Nephron (organoid): ENCODE measurements at regions not wholly inside any gene's neighbourhood (a gene's known extent, or its start where the extent isn't known, plus 50 kb on each side); places are given as distances from the start of the nearest gene placed in this dataset.

ENCODE experiments used
- H3K27ac Mint-ChIP-seq, 3 experiments: 2 replicates each; pipeline ENCODE4 v1.8.0; 2020; ENCODE audit warnings: mixed read lengths in 3 of 3, mild to moderate bottlenecking in 2 of 3, moderate library complexity in 1 of 3
- H3K27me3 Mint-ChIP-seq: 2 replicates; pipeline ENCODE4 v1.8.0; 2021; ENCODE audit warnings: low read depth, mild to moderate bottlenecking, moderate library complexity, mixed read lengths
- H3K36me3 Mint-ChIP-seq: 2 replicates; pipeline ENCODE4 v1.8.0; 2020; ENCODE audit warnings: low read depth, mixed read lengths
- H3K4me1 Mint-ChIP-seq: 2 replicates; pipeline ENCODE4 v1.8.0; 2020; ENCODE audit warnings: mixed read lengths
- H3K4me3 Mint-ChIP-seq, 3 experiments: 2 replicates each; pipeline ENCODE4 v1.8.0; 2020; ENCODE audit warnings: mild to moderate bottlenecking in 3 of 3, mixed read lengths in 3 of 3, moderate library complexity in 2 of 3
- H3K9me3 Mint-ChIP-seq: 2 replicates; pipeline ENCODE4 v1.8.0; 2020; ENCODE audit warnings: mixed read lengths
- TF ChIP-seq, protein P1 (sequence below), 3 experiments: fragments of 200-600 bp; sonication (generic); IDR thresholded peaks; one replicate each; pipeline ENCODE4 v1.5.0; 2021; ENCODE audit warnings: antibody characterized with exemption in 3 of 3; ENCODE audit not compliant: unreplicated experiment in 3 of 3

DNA sequence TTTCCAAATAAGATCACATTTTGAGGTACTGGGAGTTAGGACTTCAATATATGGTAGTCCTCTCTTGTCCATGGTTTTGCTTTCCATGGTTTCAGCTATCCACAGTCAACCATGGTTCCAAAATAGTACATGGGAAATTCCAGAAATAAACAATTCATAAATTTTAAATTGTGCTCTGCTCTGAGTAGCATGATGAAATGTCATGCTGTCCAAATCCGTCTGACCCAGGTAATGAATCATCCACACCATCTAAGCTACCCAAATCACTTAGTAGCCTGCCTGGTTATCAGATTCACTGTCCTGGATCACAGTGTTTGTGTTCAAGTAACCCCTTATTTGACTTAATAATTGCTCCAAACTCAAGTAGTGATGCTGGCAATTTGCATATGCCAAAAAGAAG, 197.9 kb downstream of the TMTC3 start:
- TF ChIP-seq, protein P1, sequence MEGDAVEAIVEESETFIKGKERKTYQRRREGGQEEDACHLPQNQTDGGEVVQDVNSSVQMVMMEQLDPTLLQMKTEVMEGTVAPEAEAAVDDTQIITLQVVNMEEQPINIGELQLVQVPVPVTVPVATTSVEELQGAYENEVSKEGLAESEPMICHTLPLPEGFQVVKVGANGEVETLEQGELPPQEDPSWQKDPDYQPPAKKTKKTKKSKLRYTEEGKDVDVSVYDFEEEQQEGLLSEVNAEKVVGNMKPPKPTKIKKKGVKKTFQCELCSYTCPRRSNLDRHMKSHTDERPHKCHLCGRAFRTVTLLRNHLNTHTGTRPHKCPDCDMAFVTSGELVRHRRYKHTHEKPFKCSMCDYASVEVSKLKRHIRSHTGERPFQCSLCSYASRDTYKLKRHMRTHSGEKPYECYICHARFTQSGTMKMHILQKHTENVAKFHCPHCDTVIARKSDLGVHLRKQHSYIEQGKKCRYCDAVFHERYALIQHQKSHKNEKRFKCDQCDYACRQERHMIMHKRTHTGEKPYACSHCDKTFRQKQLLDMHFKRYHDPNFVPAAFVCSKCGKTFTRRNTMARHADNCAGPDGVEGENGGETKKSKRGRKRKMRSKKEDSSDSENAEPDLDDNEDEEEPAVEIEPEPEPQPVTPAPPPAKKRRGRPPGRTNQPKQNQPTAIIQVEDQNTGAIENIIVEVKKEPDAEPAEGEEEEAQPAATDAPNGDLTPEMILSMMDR (IDR thresholded peaks at IDR 0.05; ENCODE audit: unreplicated experiment in 3 of 3) = no peak
- Mint-ChIP-seq H3K27me3 (no peaks in the 10 kb centered on the region), H3K27ac (no peak overlapping the region), H3K4me3 (no peak overlapping the region), H3K9me3 (no peaks in the 10 kb centered on the region), H3K36me3 (no peaks in the 10 kb centered on the region), H3K4me1 (no peaks in the 10 kb centered on the region)

- no peaks in the 10 kb centered on the region for H3K9me3 Mint-ChIP-seq
- no peaks in the 10 kb centered on the region for H3K36me3 Mint-ChIP-seq
- H3K27ac Mint-ChIP-seq = no peak overlapping the region
- H3K27me3 Mint-ChIP-seq = no peaks in the 10 kb centered on the region
- H3K4me3 Mint-ChIP-seq = no peak overlapping the region
- TF ChIP-seq, protein P1 (IDR thresholded peaks at IDR 0.05; ENCODE audit: unreplicated experiment in 3 of 3) = no peak
- H3K4me1 Mint-ChIP-seq = no peaks in the 10 kb centered on the region
These were observed 200.2 kb downstream of the TMTC3 start for GRCh38 chr12:88342251-88342806.

GRCh38 chr12:88351146-88351545, 209.0 kb downstream of the TMTC3 start:
- no peak overlapping the region for H3K4me3 Mint-ChIP-seq
- no peaks in the 10 kb centered on the region for H3K4me1 Mint-ChIP-seq
- H3K27ac Mint-ChIP-seq = no peak overlapping the region
- no peaks in the 10 kb centered on the region for H3K27me3 Mint-ChIP-seq
- TF ChIP-seq, protein P1 (IDR thresholded peaks at IDR 0.05; ENCODE audit: unreplicated experiment in 3 of 3) = no peak
- H3K9me3 Mint-ChIP-seq = peaks cover 3% of the 10 kb centered on the region
- no peaks in the 10 kb centered on the region for H3K36me3 Mint-ChIP-seq

DNA sequence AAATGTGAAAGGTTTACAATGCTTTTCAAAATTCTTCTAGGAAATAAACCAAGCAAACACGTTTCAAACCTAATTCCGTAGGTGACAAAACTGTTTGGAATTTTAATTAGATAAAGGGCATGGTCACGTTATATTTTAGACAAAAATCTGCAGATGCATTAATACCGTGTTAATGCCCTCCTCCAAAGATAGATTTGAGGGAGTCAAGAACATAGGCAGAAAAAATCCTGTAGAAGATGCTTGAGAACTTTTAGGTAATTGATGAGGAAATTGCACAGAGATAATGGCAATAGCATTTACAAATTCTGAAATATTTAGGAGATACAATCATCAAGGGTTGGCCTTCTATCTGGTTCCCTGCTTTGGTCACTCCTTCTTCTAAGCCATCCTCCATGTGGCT, 212.6 kb downstream of the TMTC3 start:
- Mint-ChIP-seq H3K9me3 (peaks cover 2% of the 10 kb centered on the region), H3K36me3 (no peaks in the 10 kb centered on the region), H3K4me1 (no peaks in the 10 kb centered on the region), H3K27me3 (no peaks in the 10 kb centered on the region), H3K4me3 (no peak overlapping the region), H3K27ac (no peak overlapping the region)
- TF ChIP-seq, protein P1 (IDR thresholded peaks at IDR 0.05; ENCODE audit: unreplicated experiment in 3 of 3) = no peak

GRCh38 chr12:88360343-88360742, 218.2 kb downstream of the TMTC3 start:
- no peaks in the 10 kb centered on the region for H3K36me3 Mint-ChIP-seq
- TF ChIP-seq, protein P1 (IDR thresholded peaks at IDR 0.05; ENCODE audit: unreplicated experiment in 3 of 3) = no peak
- peaks cover 2% of the 10 kb centered on the region for H3K9me3 Mint-ChIP-seq
- no peaks in the 10 kb centered on the region for H3K27me3 Mint-ChIP-seq
- H3K4me3 Mint-ChIP-seq = no peak overlapping the region
- H3K27ac Mint-ChIP-seq = peak overlapping the region in 2 of 3 experiments; percentile 6 to 42
- H3K4me1 Mint-ChIP-seq = peaks cover 14% of the 10 kb centered on the region

DNA sequence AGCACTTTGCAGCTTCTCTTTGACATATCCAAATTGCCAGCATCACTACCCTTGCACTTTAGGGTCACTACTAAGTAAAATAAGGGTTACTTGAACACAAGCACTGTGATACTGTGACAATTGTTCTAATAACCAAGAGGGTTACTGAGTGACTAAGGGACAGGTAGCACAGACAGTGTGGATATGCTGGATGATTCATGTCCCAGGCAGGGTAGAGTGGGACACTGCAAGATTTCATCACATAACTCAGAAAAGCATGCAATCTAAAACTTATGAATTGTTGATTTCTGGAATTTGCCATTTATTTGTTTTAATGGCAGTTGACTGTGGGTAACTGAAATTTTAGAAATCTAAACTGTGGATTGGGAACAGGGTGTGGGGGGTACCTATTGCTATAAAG, 218.8 kb downstream of the KITLG start:
- H3K27me3 Mint-ChIP-seq = no peaks in the 10 kb centered on the region
- TF ChIP-seq, protein P1 (IDR thresholded peaks at IDR 0.05; ENCODE audit: unreplicated experiment in 3 of 3) = no peak
- H3K9me3 Mint-ChIP-seq = peaks cover 2% of the 10 kb centered on the region

More for the DNA sequence above, 218.8 kb downstream of the KITLG start:
- Mint-ChIP-seq H3K36me3 (no peaks in the 10 kb centered on the region), H3K27ac (no peak overlapping the region), H3K4me1 (peaks cover 14% of the 10 kb centered on the region), H3K4me3 (no peak overlapping the region)
